ENCODE measurements at regions not wholly inside any gene's neighbourhood (a gene's known extent, or its start where the extent isn't known, plus 50 kb on each side); places are given as distances from the start of the nearest gene placed in this dataset.

DNA sequence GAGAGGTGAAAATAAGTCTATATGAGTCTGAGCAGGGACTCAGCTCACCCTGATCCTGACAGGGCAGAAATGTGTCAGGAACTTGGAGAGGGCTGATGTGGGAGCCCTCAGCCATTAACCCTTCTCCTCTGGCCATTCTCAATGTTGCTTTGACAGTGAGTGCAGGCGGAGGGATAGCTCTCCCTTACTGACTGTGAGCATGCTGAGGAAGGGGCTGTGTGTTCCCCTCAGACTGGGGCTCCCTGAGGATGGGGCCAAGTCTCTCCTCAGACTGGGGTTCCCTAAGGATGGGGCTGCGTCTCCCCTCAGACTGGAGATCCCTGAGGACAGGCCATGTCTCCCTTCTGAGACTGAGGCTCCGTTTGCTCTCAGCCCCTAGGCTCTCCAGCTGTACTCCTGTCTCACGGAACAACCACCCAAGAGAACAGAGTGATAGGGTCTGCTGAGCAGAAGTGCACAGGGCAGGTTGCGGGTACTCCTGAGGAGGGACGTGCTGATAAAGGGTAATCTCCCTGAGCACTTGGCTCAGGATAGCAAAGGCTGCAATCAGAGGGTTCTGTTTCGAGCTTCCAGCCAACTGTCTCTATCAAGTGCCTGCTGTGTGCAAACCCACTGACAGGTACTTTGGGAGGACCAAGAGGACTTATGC, 141.0 kb downstream of the MRPL14 start:
- TF ChIP-seq, protein P1, sequence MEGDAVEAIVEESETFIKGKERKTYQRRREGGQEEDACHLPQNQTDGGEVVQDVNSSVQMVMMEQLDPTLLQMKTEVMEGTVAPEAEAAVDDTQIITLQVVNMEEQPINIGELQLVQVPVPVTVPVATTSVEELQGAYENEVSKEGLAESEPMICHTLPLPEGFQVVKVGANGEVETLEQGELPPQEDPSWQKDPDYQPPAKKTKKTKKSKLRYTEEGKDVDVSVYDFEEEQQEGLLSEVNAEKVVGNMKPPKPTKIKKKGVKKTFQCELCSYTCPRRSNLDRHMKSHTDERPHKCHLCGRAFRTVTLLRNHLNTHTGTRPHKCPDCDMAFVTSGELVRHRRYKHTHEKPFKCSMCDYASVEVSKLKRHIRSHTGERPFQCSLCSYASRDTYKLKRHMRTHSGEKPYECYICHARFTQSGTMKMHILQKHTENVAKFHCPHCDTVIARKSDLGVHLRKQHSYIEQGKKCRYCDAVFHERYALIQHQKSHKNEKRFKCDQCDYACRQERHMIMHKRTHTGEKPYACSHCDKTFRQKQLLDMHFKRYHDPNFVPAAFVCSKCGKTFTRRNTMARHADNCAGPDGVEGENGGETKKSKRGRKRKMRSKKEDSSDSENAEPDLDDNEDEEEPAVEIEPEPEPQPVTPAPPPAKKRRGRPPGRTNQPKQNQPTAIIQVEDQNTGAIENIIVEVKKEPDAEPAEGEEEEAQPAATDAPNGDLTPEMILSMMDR (IDR thresholded peaks at IDR 0.05), result no peak
- TF ChIP-seq POLR2AphosphoS5 (IDR thresholded peaks at IDR 0.05), result no peak
- TF ChIP-seq POLR2A (IDR thresholded peaks at IDR 0.05), result no peak
- no peak for TF ChIP-seq EP300 (IDR thresholded peaks at IDR 0.05)
